NCI-H2196 (cell line): ENCODE measurements at regions not wholly inside any gene's neighbourhood (a gene's known extent, or its start where the extent isn't known, plus 50 kb on each side); places are given as distances from the start of the nearest gene placed in this dataset.

ENCODE experiments used
- DNase-seq: peaks from one replicate; lab custom pipeline; 2025; ENCODE audit not compliant: unreplicated experiment; lab: John Stamatoyannopoulos, UW

DNA sequence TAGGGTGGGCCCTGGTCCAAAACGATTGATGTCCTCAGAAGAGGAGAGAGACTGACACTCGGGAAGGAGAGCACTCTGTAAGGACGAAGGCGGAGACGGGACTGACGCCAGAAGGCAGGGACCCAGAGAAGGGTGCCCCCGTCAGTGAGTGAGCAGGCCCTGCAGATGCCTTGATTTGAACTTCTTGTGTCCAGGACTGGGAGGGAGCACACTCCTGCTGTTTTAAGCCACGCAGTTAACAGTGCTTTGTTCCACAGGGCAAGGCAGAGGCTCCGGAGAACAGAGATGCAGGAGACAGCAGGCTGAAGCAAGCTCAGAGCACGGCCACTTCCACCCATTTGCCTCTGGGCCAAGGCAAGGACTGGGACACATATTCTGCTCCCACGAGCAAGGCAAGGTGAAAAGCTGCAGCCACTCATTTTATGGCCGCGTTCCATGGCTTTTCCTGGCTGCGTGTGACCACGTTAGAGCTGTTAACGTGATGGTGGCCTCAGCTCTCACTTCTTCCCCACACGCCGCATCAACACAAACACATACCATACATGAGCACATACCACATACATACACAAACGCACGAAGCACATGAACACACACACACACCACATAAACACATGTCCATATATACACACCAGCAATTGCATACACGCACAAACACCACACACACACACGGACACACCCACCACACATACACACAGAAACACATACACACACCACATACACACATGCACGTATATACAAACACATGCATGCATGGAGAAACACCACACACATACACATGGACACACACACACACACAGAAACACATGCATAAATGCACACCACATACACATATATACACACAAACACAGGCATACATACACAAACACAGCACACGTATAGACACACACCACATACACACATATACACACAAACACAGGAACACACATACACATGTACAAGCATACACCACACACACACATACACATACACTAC, 521.0 kb upstream of the MYT1L start:
- no peak for DNase-seq

DNA sequence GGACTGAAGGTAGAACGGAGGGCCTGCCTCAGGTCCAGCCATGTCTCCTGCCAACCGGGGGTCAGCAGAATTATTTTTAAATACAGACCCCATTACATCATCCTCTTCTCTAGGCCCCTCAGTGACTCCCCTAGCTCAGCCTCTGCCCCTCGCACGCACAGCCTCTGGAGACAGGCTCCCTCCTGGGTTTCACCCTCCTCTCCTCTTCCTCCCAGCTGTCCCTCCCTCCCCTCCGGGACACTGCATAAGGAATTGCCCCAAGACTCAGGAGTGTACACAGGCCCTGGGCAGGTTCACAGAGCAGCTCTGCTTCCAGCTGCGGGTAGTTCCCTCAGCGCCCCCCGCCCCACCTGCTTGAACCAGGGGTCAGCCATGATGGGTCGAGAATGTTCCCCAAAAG, 520.2 kb upstream of the MYT1L start:
- DNase-seq: no peak

DNA sequence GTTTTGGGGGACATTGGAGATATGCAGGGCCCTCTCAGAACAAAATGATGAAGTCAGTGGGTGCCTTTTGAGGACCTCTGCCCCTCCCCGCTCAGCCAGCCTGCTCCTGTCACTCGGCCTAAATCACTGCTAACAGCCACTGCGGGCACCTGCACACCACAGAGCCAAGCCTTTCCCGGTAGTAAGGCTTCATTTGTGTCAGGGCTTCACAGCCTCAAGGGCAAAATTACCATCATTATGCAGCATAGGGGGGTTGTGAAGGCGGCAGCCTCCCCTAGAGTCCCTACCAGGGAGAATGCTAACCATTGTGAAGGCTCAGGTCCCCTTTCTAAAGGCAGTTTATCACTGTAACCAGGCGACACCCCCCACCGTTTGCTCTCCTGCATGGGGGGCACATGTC, 519.8 kb upstream of the MYT1L start:
- no peak for DNase-seq

DNA sequence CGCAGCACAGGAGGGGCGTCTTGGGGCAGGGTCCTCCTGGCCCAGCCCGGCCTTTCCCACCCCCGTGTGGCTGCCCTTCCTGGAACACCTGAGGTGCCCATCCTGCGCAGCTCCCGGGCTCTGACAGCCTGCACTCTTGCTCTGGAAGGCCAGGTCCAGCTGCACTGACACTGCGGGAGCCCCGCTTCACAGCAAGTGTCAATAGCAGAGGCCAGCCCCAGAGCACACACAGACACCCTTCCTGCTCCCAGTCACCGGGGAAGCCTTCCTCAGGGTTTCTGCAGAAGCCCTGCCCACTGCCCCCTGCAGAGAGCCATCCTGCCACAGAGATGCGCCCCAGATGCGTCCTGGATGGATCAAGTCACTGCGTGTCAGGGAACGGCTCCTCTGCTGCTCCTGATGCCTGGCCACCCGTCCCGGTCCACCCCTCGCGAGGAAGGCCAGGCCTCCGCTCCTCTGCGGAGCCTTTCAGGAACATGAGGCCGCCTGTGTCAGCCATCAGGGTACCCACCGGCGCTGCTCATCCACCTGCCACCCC, 519.2 kb upstream of the MYT1L start:
- no peak for DNase-seq

DNA sequence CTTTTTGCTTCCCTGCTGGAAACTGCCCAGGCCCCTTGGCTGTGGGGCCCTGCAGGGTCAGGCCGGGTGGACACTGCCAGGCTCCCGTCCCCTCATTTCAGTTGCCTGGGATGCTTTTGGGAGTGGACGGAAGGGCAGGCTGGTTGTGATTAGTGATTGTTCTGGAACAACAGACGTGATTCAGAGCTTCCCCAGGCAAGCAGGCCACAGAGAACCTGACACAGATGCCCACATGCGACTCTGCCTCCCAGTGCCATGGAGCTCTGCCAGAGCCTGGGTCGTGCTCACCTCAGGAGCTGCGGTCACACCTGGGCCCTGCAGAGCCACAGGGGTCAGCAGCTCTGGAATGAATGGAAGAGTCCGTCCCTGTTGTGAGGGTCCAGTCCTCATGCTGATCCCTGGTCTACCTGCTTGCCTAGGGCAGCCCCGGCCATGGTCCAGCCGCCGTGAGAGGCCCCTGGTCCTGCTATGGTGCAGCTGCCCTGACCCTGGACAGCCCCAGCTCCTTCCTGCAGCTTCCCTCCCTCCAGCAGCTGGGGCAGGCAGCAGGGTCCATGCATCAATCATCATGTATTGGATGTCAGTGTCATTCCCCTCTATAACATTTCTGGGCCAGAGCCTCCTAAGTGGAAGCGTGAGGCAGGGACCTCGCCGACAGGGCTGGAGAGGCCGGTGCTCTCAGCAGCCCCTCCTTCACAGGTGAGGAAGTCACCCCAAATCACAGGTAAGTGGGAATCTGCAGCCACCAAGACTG, 518.6 kb upstream of the MYT1L start:
- DNase-seq: no peak

DNA sequence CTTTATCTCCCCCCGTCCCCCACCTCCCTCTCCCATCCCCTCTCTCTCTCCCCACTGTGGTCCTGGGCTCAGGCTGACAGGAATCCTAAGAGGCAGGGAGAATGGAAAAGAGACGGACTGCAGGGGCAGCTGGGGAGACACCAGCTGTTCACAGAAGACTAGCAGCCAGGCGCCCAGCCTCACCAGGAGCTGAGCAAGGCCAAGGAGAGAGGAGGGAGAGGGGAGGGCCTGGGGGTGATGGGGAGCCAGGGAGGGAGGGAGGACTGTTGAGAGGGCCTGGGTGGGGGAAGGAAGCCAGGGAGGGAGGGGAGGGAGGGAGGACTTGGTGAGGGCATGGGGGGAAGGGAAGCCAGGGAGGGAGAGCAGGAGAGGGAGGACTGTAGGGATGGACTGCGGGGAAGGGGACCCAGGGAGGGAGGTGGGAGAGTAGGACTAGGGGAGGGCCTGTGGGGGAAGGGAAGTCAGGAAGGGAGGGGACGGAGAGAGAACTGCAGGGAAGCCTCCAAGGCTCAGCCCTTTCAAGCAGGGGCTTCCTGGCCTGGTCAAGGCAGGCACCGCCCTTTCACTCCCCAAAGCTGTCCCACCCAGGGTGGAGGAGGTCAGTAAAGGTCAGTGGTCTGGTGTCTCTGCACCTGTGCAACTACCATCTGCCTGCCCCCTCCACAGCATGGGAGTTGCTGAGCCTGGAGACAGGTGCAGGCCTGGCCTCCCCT, 517.7 kb upstream of the MYT1L start:
- DNase-seq: peak; percentile 49

DNA sequence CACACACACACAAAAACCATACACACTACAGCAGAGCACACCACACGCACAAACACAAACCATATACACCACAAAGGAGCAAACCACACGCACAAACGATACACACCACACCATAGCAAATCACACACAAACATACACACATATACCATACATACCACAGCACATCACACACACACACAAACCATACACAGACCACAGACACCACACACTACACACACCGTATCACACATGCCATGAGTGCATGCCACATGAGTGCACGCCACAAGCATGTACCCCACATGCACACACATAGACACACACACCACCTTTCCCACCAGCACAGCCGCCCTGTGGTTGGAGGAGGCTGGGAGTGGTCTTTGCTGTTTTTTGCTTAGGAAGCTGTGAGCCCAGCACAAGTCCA, 517.1 kb upstream of the MYT1L start:
- DNase-seq: no peak

DNA sequence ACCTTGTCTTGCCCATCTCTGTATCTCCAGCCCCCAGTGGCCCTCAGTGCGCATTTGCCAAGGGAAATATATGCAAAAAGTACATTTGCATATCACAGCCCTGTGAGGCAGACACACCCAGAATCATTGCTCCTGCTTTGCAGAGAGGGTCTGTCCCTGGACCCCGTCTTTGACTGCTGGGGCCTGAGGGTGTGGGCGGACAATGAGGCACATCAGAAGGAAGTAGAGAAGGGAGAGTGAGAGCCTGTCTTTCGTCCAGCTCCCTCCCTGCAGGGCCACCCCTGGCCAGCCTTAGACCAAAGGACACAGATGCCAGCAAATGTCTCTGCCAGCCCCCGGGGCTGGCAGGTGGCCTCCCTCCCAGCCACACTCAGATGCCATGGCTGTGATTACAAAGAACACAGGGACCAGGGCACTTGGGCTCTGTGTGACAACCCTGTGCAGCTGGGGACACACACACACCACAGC, 516.2 kb upstream of the MYT1L start:
- peak; percentile 64 for DNase-seq

DNA sequence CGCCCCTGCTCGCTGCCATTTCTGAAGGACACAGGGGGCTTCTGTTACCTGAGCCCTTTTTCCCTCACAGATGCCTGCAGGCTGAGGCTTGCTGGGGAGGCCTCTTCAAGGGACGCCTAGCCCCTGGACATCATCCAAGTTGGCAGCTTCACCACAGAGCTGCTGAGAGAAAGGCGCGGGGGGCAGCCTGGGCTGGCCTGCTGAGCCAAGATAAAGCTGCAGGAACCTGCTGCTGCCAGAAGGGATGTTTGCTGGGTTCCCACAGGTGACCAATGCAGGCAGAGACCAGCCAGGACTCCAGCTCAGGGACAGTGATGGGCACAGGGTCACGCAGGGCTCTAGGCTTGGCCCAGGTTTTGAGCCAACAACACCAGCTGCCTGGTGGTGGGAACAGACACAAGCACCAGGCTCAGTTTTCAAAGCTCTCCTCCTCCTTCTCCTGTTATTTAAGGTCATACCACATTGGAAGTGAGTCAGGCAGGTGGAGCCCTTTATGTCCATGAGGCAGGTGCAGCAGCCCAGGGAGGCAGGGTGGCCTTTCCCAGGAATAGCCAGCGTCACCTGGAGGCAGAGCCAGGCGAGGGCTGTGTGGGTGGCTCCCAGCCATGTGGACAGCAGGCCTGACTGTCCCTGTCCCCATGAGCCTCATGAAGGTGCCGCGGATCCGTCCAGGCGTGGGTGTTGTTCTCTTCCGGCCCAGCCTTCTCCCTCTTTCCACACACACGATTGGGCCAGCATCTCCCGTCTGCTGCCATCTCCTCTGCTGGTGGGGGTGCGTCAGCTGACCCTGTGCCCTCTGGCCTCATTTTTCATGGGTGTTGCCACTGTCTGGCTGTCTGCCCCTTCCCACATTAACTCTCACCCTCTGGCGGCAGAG, 515.5 kb upstream of the MYT1L start:
- DNase-seq: peak; percentile 99

DNA sequence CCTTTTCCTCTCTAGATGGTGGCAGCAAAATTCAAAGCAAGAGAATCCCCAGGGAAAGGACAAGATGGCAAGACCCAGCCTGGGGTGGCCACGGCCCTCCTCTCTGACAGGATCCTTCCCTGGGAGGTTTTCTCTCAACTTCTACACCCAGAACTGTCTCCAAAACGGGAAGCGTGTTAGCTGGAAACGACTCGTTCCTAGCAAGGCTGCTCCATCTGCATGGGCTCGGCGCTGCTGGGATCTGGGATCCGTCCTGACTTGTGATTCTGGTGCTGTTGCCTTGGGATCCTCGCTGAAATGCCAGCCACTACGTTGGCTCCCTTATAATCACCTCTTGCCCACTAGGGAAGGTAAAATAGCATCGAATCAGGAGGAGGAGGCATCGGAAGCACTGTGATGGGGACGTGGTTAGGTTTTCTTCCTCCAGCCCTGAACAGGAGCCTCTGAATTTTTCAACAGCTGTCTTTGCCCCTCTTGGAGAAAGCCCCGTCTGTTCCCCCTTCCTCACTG, 514.8 kb upstream of the MYT1L start:
- DNase-seq: no peak

DNA sequence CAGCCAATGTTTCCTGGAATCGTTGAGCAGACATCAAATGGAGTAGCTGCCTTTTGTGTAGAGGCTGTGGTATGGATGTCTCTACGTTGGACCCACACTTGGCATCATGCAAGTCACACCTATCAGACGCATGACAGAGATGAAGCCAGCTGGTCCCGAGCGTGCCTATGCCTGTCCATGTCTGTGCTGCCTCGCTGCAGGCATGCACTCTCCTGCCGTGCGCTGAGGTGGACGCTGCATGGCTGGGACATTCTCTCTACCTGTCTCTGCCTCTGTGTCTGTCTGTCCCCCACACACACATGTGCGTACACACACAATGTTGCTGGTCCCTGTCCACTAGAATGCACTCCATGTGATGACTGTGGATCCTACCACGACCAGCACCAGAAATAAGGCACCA, 514.2 kb upstream of the MYT1L start:
- no peak for DNase-seq

DNA sequence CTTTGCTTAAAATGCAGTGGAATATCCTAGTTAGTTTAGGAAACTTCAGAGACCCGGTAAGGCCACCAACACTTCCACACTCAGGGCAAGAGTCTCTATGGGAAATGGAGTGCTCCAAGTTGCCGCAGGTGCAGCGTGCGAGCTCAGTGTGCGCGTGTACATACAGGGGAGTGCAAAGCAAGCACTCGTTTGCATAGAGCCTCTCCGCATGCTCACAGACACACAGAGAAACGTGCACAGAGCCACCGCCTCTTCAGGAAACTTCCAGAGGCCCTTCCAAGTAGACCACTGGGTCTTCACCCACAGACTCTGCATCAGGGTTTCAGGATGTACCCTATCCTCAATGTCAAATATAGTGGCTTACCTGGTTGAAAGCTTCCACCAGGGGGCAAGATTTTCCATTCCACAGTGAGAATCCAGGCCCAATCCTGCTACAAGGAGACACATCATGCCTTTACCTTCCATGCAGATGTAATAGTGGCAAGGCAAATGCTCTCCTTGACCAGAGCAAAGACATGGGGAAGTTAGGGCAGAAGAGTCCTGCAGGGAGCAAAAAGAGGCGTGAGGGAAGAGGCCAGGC, 513.0 kb upstream of the MYT1L start:
- DNase-seq: no peak

DNA sequence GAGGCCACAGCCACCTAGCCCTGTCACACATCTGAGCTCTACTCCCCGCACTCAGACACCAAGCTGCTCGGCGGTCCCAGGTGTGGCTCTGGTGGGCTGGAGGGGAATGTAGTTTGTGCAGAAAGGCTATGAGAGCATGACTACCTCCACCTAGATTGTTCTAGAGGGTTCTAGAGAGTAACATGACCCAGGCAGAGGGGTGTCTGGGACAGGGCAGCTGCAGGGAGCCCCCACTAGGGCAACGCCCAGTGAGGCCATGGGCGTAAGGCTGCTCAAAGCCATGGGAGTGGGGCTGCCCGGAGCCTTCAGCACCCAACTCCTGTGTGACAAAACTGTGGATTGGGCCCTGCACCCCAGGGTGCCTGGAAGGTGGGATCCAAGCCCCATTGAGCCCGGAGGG, 511.4 kb upstream of the MYT1L start:
- DNase-seq: no peak

DNA sequence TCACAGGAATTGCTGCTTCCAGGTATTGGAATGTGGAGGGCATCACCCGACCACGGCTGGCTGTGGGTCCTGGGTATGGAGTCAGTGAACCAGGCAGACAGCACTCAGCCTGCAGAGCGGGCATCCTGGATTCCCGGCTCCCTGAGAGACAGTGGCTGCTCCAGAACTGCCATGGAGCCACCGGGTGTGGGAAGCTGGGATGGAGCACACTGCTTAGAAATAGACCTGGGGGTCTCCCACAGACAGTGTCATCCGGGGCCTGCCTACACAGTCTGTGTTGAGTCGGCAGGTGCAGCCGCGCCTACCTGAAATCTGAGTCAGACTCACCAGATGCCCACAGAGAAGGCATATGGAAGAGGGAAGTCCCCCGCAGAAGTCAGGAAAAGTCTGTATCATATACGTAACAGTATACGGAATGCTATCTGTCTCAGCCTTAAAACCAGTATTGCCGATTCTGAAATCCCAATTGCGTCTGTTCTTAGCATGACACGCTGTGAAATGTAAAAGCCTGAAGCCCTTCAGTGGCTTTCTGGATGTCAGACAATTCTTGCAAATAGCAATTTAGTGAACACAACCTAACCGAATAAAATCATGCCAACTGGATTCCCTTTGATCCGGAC, 509.7 kb upstream of the MYT1L start:
- no peak for DNase-seq

DNA sequence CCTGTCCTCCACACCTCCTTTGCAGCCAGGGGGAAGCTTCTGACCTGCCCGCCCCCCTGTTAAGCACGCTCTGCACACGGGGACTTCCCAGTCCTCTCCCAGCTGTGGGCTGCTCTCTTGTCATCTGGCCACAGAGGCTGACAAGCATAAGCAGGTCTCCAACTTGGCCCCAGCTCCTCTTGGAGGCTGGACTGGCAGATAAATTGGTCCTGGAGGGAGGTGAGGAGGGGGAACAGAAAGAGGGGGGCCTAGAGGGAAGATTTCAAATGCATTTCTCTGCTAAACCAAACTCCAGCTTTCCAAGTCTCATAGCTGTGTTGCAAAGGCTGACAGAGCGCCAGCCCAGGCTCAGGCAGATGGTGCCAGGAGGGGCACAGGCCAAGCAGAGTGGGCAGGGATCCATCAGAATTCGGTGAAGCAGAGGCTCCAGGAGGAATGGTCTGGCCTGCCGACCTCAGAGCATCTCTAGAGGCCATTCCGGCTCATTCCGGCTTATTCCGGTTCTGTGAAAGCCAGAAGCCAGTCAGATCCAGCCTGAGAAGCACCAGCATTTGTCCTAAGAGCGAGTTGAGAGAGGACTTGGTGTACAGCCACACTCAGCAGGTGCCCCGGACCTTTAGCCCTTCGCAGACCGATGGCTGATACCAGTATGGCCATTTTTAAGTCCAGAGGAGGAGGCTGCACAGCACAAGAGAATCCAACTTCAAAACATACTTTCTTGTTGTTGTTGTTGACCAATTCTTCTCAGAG, 508.9 kb upstream of the MYT1L start:
- DNase-seq: no peak

DNA sequence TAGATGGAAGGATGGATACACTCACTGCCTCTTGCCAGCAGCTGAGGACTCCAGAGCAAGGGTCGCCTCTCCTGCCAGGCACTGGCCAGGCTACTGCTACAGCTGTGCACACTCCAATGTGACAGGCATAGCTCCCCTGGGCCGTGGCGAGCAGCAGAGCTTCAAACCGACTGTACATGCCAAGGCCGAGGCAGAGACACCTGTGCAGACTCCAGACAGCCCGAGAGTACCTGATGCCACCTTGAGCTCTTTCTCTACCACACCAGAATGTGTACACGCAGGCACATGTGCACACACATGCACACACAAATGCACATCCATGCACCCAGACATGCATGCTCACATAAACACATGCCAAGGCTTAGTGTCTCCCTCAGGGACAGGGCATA, 508.3 kb upstream of the MYT1L start:
- no peak for DNase-seq

DNA sequence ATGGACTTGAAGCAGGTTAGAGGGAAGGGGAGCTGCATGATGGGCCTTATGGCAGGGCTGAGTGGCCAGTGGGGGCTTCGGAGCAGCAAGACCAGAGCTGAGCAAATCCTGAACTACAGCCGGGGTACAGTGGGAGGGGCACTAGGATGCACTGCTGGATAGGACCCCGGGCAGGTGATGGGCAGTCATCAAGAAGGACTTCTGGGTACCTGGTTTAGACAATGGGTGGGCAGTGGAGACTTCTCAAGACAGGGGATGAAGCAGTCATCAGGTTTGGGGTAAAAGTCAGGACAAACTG, 507.4 kb upstream of the MYT1L start:
- no peak for DNase-seq

DNA sequence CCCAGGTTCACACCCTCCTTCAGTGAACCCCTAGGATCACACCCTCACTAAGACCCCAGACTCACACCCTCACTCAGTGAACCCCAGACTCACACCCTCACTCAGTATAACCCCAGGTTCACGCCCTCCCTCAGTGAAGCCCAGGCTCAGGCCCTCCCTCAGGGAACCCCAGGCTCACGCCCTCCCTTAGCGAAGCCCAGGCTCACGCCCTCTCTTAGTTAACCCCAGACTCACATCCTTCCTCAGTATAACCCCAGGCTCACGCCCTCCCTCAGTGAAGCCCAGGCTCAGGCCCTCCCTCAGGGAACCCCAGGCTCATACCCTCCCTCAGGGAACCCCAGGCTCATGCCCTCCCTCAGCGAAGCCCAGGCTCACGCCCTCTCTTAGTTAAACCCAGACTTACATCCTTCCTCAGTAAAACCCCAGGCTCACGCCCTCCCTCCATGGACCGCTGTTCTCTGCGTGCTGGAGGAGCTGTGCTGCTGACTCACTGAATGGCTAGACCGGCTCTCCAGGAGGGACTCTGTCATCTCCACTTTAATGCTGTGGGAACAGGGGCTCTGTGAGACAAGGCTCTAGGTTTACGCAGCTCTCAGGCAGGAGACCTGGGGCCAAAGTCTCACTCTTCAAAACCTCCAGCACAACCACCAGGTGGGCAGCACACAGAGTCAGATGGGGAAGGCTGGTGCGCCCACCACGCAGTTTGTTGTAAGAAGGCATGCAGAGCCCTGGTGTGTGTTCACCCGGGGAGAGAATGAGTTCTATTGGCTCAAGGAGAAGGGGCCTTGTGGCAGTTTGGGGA, 506.9 kb upstream of the MYT1L start:
- no peak for DNase-seq
